ENCODE measurements at regions not wholly inside any gene's neighbourhood (a gene's known extent, or its start where the extent isn't known, plus 50 kb on each side); places are given as distances from the start of the nearest gene placed in this dataset.

- Histone ChIP-seq H3K4me1 (ENCODE audit: insufficient read depth, low read length, severe bottlenecking) (no peaks in the 10 kb centered on the region), H3K27me3 (ENCODE audit: insufficient read depth, low read length) (no peaks in the 10 kb centered on the region), H3K4me3 (ENCODE audit: low read depth, low read length, poor library complexity, severe bottlenecking) (no peak overlapping the region), H2AFZ (ENCODE audit: low read length) (no peak overlapping the region), H3K79me2 (ENCODE audit: insufficient read depth, low read length) (no peaks in the 10 kb centered on the region), H3K36me3 (ENCODE audit: insufficient read depth, low read length) (no peaks in the 10 kb centered on the region), H3K4me2 (ENCODE audit: low read length) (no peak overlapping the region), H3K9ac (ENCODE audit: low read length) (no peak overlapping the region), H3K9me2 (ENCODE audit: low read depth, low read length) (no peaks in the 10 kb centered on the region), H3F3A (ENCODE audit: insufficient read depth, low read length) (no peaks in the 10 kb centered on the region), H4K20me1 (ENCODE audit: insufficient read depth, low read length) (no peaks in the 10 kb centered on the region), H3K9me3 (ENCODE audit: low read length) (no peaks in the 10 kb centered on the region), H3K27ac (ENCODE audit: low read depth, low read length, poor library complexity, severe bottlenecking) (no peak overlapping the region)
- TF ChIP-seq EZH2 (IDR thresholded peaks at IDR 0.05; ENCODE audit: borderline replicate concordance, low read length) (no peak), CTCF (IDR thresholded peaks at IDR 0.05; ENCODE audit: low read length) (no peak)
Observed at GRCh38 chr2:226655871-226656270, 143.7 kb downstream of the IRS1 start.

GRCh38 chr2:226652983-226653765 lies 146.4 kb downstream of the IRS1 start:
- Histone ChIP-seq H3K9me2 (ENCODE audit: low read depth, low read length) (no peaks in the 10 kb centered on the region), H2AFZ (ENCODE audit: low read length) (no peak overlapping the region), H3K9me3 (ENCODE audit: low read length) (no peaks in the 10 kb centered on the region), H4K20me1 (ENCODE audit: insufficient read depth, low read length) (no peaks in the 10 kb centered on the region), H3K27ac (ENCODE audit: low read depth, low read length, poor library complexity, severe bottlenecking) (no peak overlapping the region), H3F3A (ENCODE audit: insufficient read depth, low read length) (no peaks in the 10 kb centered on the region), H3K27me3 (ENCODE audit: insufficient read depth, low read length) (no peaks in the 10 kb centered on the region), H3K4me3 (ENCODE audit: low read depth, low read length, poor library complexity, severe bottlenecking) (no peak overlapping the region), H3K4me1 (ENCODE audit: insufficient read depth, low read length, severe bottlenecking) (no peaks in the 10 kb centered on the region), H3K4me2 (ENCODE audit: low read length) (no peak overlapping the region), H3K36me3 (ENCODE audit: insufficient read depth, low read length) (no peaks in the 10 kb centered on the region), H3K9ac (ENCODE audit: low read length) (no peak overlapping the region), H3K79me2 (ENCODE audit: insufficient read depth, low read length) (no peaks in the 10 kb centered on the region)
- TF ChIP-seq CTCF (IDR thresholded peaks at IDR 0.05; ENCODE audit: low read length) (no peak), EZH2 (IDR thresholded peaks at IDR 0.05; ENCODE audit: borderline replicate concordance, low read length) (no peak)

GRCh38 chr2:226652369-226652768 lies 147.3 kb downstream of the IRS1 start:
- Histone ChIP-seq H3K27me3 (ENCODE audit: insufficient read depth, low read length) (no peaks in the 10 kb centered on the region), H3K27ac (ENCODE audit: low read depth, low read length, poor library complexity, severe bottlenecking) (no peak overlapping the region), H3K4me1 (ENCODE audit: insufficient read depth, low read length, severe bottlenecking) (no peaks in the 10 kb centered on the region), H3K4me3 (ENCODE audit: low read depth, low read length, poor library complexity, severe bottlenecking) (no peak overlapping the region), H4K20me1 (ENCODE audit: insufficient read depth, low read length) (no peaks in the 10 kb centered on the region), H3K36me3 (ENCODE audit: insufficient read depth, low read length) (no peaks in the 10 kb centered on the region), H3F3A (ENCODE audit: insufficient read depth, low read length) (no peaks in the 10 kb centered on the region), H2AFZ (ENCODE audit: low read length) (no peak overlapping the region), H3K9me2 (ENCODE audit: low read depth, low read length) (no peaks in the 10 kb centered on the region), H3K9ac (ENCODE audit: low read length) (no peak overlapping the region), H3K79me2 (ENCODE audit: insufficient read depth, low read length) (no peaks in the 10 kb centered on the region), H3K9me3 (ENCODE audit: low read length) (no peaks in the 10 kb centered on the region), H3K4me2 (ENCODE audit: low read length) (no peak overlapping the region)
- TF ChIP-seq CTCF (IDR thresholded peaks at IDR 0.05; ENCODE audit: low read length): no peak
- TF ChIP-seq EZH2 (IDR thresholded peaks at IDR 0.05; ENCODE audit: borderline replicate concordance, low read length): no peak

Data from OCI-LY1 (cell line).